Suprapubic skin (tissue), 3 donors: ENCODE measurements at regions not wholly inside any gene's neighbourhood (a gene's known extent, or its start where the extent isn't known, plus 50 kb on each side); places are given as distances from the start of the nearest gene placed in this dataset.

ENCODE experiments used
- CTCF ChIP-seq, 2 donors: fragments of 200-600 bp in 1 of 2; fragments of 450-650 bp in 1 of 2; sonication (generic) in 1 of 2; IDR thresholded peaks; one replicate each; pipeline ENCODE4 v1.5.1; 2016 to 2019; ENCODE audit warnings: antibody characterized with exemption in 2 of 2, mild to moderate bottlenecking in 1 of 2, moderate library complexity in 1 of 2
- POLR2A ChIP-seq, 2 donors: fragments of 450-650 bp; IDR thresholded peaks; one replicate each; pipeline ENCODE4 v1.6.1; 2017; ENCODE audit warnings: antibody characterized with exemption in 2 of 2, mild to moderate bottlenecking in 2 of 2, moderate library complexity in 2 of 2

- TF ChIP-seq POLR2A (IDR thresholded peaks at IDR 0.05) (no peak), CTCF (IDR thresholded peaks at IDR 0.05) (no peak)
Observed at GRCh38 chr13:69300131-69300530, 807.5 kb upstream of the ATXN8OS start.
